SU-DHL-6 (cell line): ENCODE measurements at regions not wholly inside any gene's neighbourhood (a gene's known extent, or its start where the extent isn't known, plus 50 kb on each side); places are given as distances from the start of the nearest gene placed in this dataset.

Source experiments
- H2AFZ ChIP-seq: fragments of 200-600 bp; sonication (generic); 2 replicates; pipeline ENCODE4 v1.6.1; 2014; ENCODE audit warnings: low read depth, mild to moderate bottlenecking, moderate library complexity, mixed read lengths, antibody characterized with exemption, low read length; ENCODE audit not compliant: severe bottlenecking
- H3F3A ChIP-seq: fragments of 200-600 bp; shearing (Covaris generic); 2 replicates; pipeline ENCODE4 v1.6.0; 2016; ENCODE audit warnings: antibody characterized with exemption, mild to moderate bottlenecking; ENCODE audit not compliant: insufficient read depth
- H3K27ac ChIP-seq: fragments of 200-600 bp; sonication (generic); 2 replicates; pipeline ENCODE4 v1.5.1; 2016; ENCODE audit warnings: low read depth, mild to moderate bottlenecking, low read length, moderate library complexity, mixed read lengths
- H3K27me3 ChIP-seq: fragments of 200-600 bp; sonication (generic), shearing (Covaris generic); 2 replicates; pipeline ENCODE4 v1.6.0; 2014; ENCODE audit warnings: mild to moderate bottlenecking, low read length
- H3K36me3 ChIP-seq: fragments of 200-600 bp; sonication (generic); 2 replicates; pipeline ENCODE4 v1.6.1; 2014; ENCODE audit warnings: mild to moderate bottlenecking, low read length, mixed read lengths
- H3K4me2 ChIP-seq: fragments of 300-600, 200-600 bp; shearing (Covaris generic), sonication (generic); 2 replicates; pipeline ENCODE4 v1.6.0; 2014; ENCODE audit warnings: low read length, low read depth, mild to moderate bottlenecking; ENCODE audit not compliant: poor library complexity, severe bottlenecking
- H3K4me3 ChIP-seq: fragments of 200-600 bp; sonication (generic); 2 replicates; pipeline ENCODE4 v1.5.1; 2014; ENCODE audit warnings: antibody characterized with exemption, low read length, mild to moderate bottlenecking, mixed read lengths; ENCODE audit not compliant: insufficient read depth, poor library complexity, severe bottlenecking
- H3K79me2 ChIP-seq: fragments of 200-600 bp; sonication (generic); 2 replicates; pipeline ENCODE4 v1.6.1; 2014; ENCODE audit warnings: mild to moderate bottlenecking, low read length, moderate library complexity; ENCODE audit not compliant: insufficient read depth
- H3K9ac ChIP-seq: fragments of 200-600 bp; sonication (generic); 2 replicates; pipeline ENCODE4 v1.7.0; 2014; ENCODE audit warnings: mild to moderate bottlenecking, low read length
- H3K9me2 ChIP-seq: fragments of 200-600 bp; sonication (generic); replicated peaks from 2 replicates; pipeline ENCODE4 v1.6.1; 2014; ENCODE audit warnings: low read length; ENCODE audit not compliant: insufficient read depth
- H3K9me3 ChIP-seq: fragments of 200-600 bp; sonication (generic); 2 replicates; pipeline ENCODE4 v1.6.1; 2014; ENCODE audit warnings: low read length, mixed read lengths; ENCODE audit not compliant: insufficient read depth
- H4K20me1 ChIP-seq: fragments of 200-600 bp; sonication (generic); 2 replicates; pipeline ENCODE4 v1.6.1; 2014; ENCODE audit warnings: low read depth, mild to moderate bottlenecking, antibody characterized with exemption, low read length, moderate library complexity, mixed read lengths
- EZH2phosphoT487 ChIP-seq: fragments of 200-600 bp; sonication (generic), shearing (Covaris generic); conservative IDR thresholded peaks from 2 replicates; pipeline ENCODE4 v1.6.1; 2018; ENCODE audit warnings: mild to moderate bottlenecking, antibody characterized with exemption, low read length, moderate library complexity, mixed read lengths
- TF ChIP-seq, protein P1 (sequence below): fragments of 200-600 bp; sonication (generic); IDR thresholded peaks from one replicate; pipeline ENCODE4 v1.5.1; 2017; ENCODE audit warnings: antibody characterized with exemption, mild to moderate bottlenecking, low read length, moderate library complexity; ENCODE audit not compliant: insufficient read depth, poor library complexity, severe bottlenecking

DNA sequence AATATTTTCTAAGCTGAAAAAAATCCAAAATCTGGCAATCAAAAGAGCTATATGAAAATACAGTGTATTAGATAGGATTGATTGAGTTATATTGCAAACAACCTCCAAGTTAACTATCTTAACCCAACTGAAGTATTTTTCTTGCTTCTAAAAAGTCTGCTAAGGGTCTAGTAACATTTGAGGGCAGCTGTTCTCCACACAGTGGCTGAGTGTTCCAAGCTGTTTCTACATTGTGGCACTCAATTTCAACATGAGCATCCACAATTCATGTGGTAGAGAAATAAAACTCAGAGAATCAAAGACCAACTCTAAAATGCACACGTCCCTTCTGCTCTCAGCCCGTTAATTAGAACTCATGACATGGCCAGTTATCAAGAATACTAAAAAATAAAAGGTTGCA lies 340.0 kb downstream of the C12orf50 start:
- no peaks in the 10 kb centered on the region for H3K27me3 ChIP-seq
- H2AFZ ChIP-seq, result no peak overlapping the region
- no peaks in the 10 kb centered on the region for H3K36me3 ChIP-seq
- TF ChIP-seq, protein P1, sequence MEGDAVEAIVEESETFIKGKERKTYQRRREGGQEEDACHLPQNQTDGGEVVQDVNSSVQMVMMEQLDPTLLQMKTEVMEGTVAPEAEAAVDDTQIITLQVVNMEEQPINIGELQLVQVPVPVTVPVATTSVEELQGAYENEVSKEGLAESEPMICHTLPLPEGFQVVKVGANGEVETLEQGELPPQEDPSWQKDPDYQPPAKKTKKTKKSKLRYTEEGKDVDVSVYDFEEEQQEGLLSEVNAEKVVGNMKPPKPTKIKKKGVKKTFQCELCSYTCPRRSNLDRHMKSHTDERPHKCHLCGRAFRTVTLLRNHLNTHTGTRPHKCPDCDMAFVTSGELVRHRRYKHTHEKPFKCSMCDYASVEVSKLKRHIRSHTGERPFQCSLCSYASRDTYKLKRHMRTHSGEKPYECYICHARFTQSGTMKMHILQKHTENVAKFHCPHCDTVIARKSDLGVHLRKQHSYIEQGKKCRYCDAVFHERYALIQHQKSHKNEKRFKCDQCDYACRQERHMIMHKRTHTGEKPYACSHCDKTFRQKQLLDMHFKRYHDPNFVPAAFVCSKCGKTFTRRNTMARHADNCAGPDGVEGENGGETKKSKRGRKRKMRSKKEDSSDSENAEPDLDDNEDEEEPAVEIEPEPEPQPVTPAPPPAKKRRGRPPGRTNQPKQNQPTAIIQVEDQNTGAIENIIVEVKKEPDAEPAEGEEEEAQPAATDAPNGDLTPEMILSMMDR, result no peak
- TF ChIP-seq EZH2phosphoT487, result no peak
- H3K9me2 ChIP-seq, result no peaks in the 10 kb centered on the region
- no peak overlapping the region for H3K9ac ChIP-seq
- H3K9me3 ChIP-seq, result no peaks in the 10 kb centered on the region
- H3K4me3 ChIP-seq, result no peak overlapping the region
- no peak overlapping the region for H3K4me2 ChIP-seq
- H3K79me2 ChIP-seq, result no peaks in the 10 kb centered on the region
- H3K27ac ChIP-seq, result no peak overlapping the region
- no peaks in the 10 kb centered on the region for H4K20me1 ChIP-seq
- H3F3A ChIP-seq, result no peaks in the 10 kb centered on the region

DNA sequence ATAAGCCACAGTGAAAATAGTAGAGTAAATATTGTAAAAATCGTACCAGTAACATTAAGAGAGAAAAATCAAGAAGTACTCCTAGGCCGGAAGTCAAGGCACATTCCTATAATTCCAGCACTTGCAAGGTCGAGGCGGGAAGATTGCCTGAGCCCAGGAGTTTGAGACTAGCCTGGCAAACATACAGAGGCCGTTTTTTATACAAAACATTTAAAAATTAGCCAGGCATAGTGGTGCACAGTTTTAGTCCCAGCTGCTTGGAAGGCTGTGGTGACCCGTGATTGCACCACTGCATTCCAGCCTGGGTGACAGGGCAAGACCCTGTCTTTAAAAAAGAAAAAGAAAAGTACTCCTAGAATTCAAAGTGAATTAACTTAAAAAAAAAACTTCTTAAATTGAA lies 341.8 kb downstream of the C12orf50 start:
- H3K4me2 ChIP-seq, result no peak overlapping the region
- H3K9me2 ChIP-seq, result no peaks in the 10 kb centered on the region
- no peaks in the 10 kb centered on the region for H3K79me2 ChIP-seq
- no peak overlapping the region for H2AFZ ChIP-seq
- H3K4me3 ChIP-seq, result no peak overlapping the region
- no peaks in the 10 kb centered on the region for H3F3A ChIP-seq
- no peak overlapping the region for H3K27ac ChIP-seq
- H4K20me1 ChIP-seq, result no peaks in the 10 kb centered on the region
- no peaks in the 10 kb centered on the region for H3K36me3 ChIP-seq
- TF ChIP-seq, protein P1, result no peak
- TF ChIP-seq EZH2phosphoT487, result no peak
- H3K27me3 ChIP-seq, result no peaks in the 10 kb centered on the region
- no peak overlapping the region for H3K9ac ChIP-seq
- no peaks in the 10 kb centered on the region for H3K9me3 ChIP-seq

DNA sequence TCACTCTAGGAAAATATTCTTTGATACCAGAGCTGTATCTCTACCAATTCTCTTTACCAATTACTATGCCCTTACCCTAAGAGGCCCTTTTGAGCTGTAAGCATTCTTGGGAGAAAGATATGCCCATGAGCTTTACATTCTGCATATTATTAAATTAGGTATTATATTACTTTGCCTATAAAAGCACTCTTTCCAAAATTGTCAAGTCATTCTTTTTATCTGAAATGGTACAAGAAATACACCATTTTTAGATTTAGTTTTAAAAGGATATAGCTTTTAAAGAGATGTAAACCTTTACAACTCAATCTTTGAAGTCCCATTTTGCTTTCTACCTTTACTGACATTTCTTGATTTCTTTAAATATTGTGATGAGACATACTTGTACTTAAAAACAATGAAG lies 343.5 kb downstream of the C12orf50 start:
- no peaks in the 10 kb centered on the region for H3K27me3 ChIP-seq

More for the DNA sequence above, 343.5 kb downstream of the C12orf50 start:
- Histone ChIP-seq H3F3A (no peaks in the 10 kb centered on the region), H4K20me1 (no peaks in the 10 kb centered on the region), H3K36me3 (no peaks in the 10 kb centered on the region), H3K4me2 (no peak overlapping the region), H3K27ac (no peak overlapping the region), H2AFZ (no peak overlapping the region), H3K79me2 (no peaks in the 10 kb centered on the region), H3K9me2 (no peaks in the 10 kb centered on the region), H3K9me3 (no peaks in the 10 kb centered on the region), H3K9ac (no peak overlapping the region), H3K4me3 (no peak overlapping the region)
- TF ChIP-seq EZH2phosphoT487, result no peak
- TF ChIP-seq, protein P1, result no peak
